Right lobe of liver (tissue), 4 donors: ENCODE measurements at regions not wholly inside any gene's neighbourhood (a gene's known extent, or its start where the extent isn't known, plus 50 kb on each side); places are given as distances from the start of the nearest gene placed in this dataset.

Experiments
- POLR2A ChIP-seq: fragments of 450-650 bp; IDR thresholded peaks from one replicate; pipeline ENCODE4 v1.6.1; 2017; ENCODE audit warnings: antibody characterized with exemption, mild to moderate bottlenecking
- TF ChIP-seq, protein P1 (sequence below), 4 donors: fragments of 200-600 bp in 3 of 4; fragments of 450-650 bp in 1 of 4; IDR thresholded peaks; one replicate each; pipeline versions ENCODE4 v1.5.1 to v1.8.0; 2016 to 2022; ENCODE audit warnings: antibody characterized with exemption in 4 of 4, mild to moderate bottlenecking in 2 of 4
- donor health status: DM: no; HTN: no; CAD: no.
- donor health status: DM: no; HTN: no; CAD: no.
- donor health status: DM: no; HTN: yes; CAD: no.

DNA sequence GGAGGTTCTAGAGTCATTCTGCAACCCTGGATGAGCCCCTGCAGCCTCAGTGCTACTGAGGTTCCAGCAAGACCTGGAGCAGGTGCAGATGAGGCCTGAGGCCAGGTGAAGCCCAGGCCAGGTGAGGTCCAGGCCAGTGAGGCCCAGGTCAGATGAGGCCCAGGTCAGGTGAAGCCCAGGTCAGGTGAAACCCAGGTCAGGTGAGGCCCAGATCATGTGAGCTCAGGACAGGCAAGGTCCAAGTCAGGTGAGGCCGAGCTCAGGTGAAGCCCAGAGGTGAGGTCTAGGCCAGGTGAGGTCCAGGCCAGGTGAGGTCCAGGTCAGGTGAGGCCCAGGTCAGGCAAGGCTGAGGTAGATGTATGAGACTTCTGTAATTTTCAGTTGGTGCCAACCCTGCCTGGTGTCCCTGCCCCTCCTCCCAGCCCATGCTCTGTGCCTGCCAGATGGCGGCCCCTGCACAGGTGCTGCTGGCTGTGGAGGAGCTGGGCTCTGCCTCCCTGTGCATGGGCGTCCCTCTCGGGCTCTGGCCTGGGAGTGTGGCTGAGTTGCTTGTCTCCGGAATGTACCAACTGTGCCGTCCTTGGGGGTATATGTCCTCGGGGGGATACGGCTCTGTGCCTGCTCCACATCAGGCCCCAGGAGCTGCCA lies 388.5 kb downstream of the TMEM121 start:
- no peak for TF ChIP-seq POLR2A
- TF ChIP-seq, protein P1, sequence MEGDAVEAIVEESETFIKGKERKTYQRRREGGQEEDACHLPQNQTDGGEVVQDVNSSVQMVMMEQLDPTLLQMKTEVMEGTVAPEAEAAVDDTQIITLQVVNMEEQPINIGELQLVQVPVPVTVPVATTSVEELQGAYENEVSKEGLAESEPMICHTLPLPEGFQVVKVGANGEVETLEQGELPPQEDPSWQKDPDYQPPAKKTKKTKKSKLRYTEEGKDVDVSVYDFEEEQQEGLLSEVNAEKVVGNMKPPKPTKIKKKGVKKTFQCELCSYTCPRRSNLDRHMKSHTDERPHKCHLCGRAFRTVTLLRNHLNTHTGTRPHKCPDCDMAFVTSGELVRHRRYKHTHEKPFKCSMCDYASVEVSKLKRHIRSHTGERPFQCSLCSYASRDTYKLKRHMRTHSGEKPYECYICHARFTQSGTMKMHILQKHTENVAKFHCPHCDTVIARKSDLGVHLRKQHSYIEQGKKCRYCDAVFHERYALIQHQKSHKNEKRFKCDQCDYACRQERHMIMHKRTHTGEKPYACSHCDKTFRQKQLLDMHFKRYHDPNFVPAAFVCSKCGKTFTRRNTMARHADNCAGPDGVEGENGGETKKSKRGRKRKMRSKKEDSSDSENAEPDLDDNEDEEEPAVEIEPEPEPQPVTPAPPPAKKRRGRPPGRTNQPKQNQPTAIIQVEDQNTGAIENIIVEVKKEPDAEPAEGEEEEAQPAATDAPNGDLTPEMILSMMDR (IDR thresholded peaks at IDR 0.05): no peak
